Stimulated activated CD4-positive, alpha-beta T cell treated with anti-CD3 and anti-CD28 coated beads, TNF-alpha, amount 100 ng/mL, for 48 hours (primary cell): ENCODE measurements at regions not wholly inside any gene's neighbourhood (a gene's known extent, or its start where the extent isn't known, plus 50 kb on each side); places are given as distances from the start of the nearest gene placed in this dataset.
A peak's percentile ranks its signal among the peaks of the same experiment; 100 is the strongest.

Experiments
- DNase-seq, 3 donors: peaks; one replicate each; pipeline ENCODE4 v3.0.0-alpha.2; 2020; ENCODE audit warnings: low read depth in 3 of 3

GRCh38 chr12:128056136-128056801, 210.7 kb upstream of the TMEM132C start:
- no peak for DNase-seq

DNA sequence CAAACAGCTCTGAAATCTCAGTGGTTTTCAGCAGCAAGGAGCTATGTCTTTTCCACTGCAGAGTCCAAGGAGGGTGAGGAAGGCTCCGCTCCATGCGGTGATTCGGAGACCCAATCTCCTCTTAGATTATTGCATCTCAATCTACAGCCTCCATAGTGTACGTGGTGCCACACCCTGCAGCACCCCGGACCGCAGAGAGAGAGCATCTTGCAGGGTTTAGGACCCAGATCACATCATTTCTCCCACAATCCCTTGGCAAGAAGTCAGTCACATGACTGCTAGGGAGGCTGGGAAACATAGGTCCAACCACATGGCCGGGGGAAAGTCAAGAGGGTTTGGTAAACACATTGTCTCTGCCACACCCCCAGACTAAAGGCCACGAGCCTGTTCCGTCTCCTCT, 209.4 kb upstream of the TMEM132C start:
- no peak for DNase-seq

GRCh38 chr12:128059621-128060370, 207.2 kb upstream of the TMEM132C start:
- DNase-seq: no peak

DNA sequence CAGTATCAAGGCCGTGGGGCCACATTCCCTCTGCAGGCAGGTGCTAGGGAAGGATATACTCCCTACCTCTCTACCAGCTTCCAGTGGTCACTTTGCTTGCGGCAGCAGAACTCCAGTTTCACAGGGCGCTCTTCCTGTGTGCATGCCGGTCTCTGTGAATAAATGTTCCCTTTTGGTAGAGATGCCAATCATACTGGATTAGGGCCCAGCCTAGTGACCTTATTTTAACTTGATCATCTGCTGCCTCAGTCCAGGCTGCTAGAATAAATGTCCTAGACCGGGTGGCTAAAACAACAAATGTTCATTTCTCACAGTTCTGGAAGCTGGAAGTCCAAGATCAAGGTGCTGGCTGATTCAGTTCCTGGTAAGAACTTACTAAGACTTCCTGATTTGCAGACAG, 198.8 kb upstream of the TMEM132C start:
- no peak for DNase-seq

DNA sequence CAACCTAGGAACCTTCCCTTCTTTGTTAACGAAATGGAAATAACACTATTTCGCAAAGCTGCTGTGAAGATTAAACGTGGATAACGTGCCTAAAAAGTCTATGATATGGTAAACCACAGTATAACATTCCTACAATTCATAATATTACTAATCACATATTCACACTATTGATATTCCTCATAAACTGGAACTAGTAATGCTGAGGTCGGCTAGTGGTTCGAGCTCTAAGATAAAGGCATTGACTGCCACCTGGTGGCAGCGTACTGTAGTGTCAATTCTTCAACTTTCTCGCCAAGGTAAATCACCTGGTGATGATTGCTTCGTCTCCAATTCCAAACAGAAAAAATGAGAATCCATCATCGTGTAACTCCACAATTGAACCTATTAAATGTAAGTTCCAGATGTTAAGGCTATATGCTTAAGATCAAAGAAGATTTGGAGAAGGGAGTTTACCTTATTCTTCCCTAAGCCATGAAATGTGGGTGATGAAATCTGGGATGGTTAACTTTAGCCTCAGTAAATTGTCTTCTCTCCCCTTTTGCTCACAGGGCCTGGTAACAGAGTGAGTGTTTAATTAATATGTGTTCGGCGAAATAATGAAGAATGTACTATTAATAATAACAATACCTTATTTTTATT, 197.5 kb upstream of the TMEM132C start:
- DNase-seq: peak in 2 of 3 donors; percentile 3 to 9

DNA sequence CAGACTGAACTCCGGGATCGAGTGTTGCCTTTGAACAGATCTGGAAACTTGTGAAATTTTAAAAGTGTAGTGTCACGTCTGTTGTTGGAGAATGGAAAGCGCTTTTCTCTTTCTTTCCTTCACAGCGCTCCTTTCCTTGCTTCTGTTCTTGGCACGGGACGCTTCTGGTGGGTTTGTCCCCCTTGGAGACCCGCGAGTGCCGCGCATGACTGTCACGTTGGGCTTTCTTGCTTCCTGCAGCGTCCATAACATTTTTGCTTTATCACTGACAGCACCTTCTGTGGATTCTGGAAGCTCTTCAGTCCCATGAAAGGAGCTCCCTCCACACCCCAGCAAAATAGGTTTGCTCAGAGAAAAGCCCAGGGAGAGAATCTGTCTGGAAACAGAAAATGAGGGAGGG, 193.0 kb upstream of the TMEM132C start:
- DNase-seq: no peak

DNA sequence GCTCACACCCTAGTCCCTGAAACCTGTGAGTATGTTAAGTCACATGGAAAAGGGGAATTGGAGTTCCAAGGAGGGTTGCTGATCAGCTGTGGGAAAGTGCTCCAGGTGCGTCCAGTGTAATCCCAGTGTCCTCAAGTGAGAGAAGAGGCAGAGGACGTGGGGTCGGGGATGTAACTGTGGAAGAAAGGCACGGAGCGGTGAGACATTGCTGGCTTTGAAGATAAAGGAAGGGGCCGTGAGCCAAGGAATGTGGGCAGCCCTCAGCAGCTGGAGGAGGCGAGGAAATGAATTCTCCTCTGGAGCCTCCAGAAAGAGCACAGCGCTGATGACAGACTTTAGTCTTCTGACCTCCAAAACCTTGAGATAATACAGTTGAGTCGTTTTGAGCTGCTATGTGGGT, 191.6 kb upstream of the TMEM132C start:
- no peak for DNase-seq

GRCh38 chr12:128076188-128076587, 190.8 kb upstream of the TMEM132C start:
- no peak for DNase-seq

GRCh38 chr12:128077211-128077916, 189.6 kb upstream of the TMEM132C start:
- DNase-seq: no peak

- DNase-seq: no peak
Observed at GRCh38 chr12:128077917-128078298, 189.1 kb upstream of the TMEM132C start.

GRCh38 chr12:128078301-128078971, 188.5 kb upstream of the TMEM132C start:
- DNase-seq: no peak

- DNase-seq: no peak
Observed at GRCh38 chr12:128079446-128079845, 187.5 kb upstream of the TMEM132C start.

- no peak for DNase-seq
Observed at GRCh38 chr12:128083132-128083729, 183.7 kb upstream of the TMEM132C start.

DNA sequence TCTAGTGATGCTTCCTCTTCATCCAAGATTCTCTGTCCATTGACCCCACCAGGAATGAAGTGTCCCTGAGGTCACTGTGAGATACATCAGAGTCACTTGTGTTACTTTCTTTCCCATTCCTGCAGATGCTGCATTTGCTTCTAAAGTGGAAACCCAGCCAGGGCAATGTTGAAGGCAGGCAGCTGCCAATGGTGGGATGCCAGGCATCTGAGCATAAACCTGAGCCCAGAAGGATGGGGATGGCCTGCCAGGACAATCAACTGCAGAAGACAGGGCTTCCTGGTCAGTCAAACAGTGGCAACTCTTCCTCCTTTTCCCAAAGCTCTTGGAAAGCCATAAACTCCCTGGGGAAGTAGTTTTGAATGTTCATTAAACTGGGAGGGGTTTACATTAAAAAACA, 178.0 kb upstream of the TMEM132C start:
- no peak for DNase-seq

DNA sequence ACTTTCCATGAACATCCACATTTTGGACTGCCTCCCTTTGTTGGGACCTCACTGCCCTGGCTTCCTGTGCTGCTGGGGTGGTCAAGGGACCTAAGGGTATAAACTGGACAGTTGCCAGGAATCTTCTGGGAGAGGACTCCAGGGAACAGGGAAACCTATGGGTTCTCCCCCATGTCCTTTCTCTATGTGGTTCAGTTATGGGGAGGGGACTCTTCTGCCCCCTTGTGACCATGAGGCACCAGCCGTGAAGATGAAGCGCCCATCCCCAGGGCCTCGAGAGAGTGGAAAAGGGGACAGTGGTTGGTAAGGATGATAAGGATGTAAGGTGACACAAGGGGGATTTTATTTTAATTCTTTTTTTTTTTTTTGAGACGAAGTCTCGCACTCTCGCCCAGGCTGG, 177.0 kb upstream of the TMEM132C start:
- DNase-seq: no peak

GRCh38 chr12:128091101-128091720, 175.8 kb upstream of the TMEM132C start:
- no peak for DNase-seq

DNA sequence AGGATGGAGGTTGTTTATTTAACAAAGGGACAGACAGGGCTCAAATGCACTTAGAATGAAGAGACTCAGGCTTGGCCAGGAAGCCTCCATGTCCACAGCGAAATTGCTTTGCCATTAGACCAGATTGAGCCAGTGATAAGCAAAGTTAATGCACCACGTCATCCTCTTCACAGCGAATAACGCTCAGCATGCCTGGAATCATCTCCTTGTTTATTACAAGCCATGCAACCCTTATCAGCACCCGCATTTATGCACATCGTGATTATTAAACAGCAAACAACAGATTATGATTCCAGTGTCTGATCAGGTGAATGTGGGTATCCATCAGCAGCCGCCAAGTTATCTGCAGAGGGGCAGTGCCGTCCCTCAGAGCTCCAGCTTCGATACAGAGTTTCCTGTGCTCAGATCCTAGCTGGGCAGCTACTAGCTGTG, 175.0 kb upstream of the TMEM132C start:
- no peak for DNase-seq

DNA sequence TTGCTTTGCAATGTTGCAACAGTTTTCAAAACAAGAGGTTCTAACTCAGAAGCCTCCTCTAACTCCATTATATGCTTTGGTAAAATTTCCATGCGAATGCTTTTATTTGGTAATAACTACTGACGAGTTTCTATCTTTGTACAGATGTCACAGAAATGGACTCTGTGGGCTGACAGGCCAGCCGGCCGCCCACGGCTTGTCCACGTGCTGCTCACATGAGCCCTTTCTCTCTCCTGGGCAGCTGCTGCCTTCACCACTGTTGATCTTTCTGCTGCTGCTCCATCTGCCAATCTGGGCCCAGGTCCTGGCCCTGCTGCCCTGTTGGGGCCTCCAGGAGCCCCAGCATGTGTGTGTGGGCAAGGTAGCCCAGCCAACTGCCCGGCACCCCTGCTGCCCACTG, 168.2 kb upstream of the TMEM132C start:
- no peak for DNase-seq

GRCh38 chr12:128103152-128103551, 163.8 kb upstream of the TMEM132C start:
- DNase-seq: no peak

- no peak for DNase-seq
Observed at GRCh38 chr12:128109236-128109635, 157.7 kb upstream of the TMEM132C start.

DNA sequence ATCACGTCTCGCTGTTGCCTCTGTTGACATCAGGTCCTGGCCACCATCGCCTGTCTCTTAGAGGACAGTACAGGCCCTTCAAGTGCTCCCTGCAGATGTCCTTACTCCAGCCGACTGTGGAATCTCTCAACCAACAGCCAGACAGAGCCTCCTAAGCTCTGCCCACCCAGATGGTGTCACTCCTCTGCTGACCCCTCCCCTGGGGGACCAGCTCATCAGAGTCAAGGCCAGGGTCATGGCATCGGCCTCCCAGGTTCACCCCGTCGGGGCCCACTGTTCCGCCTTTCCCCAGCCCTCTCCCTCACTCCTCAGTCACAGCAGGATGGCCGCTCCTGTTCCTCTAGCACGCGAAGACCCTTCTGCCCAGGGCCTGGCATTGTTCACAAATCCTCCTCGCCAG, 157.3 kb upstream of the TMEM132C start:
- no peak for DNase-seq
